Hepatocyte (in vitro differentiated cells): ENCODE measurements at regions not wholly inside any gene's neighbourhood (a gene's known extent, or its start where the extent isn't known, plus 50 kb on each side); places are given as distances from the start of the nearest gene placed in this dataset.

Source experiments
- CTCF ChIP-seq: fragments of 200-600 bp; sonication (generic); IDR thresholded peaks from 2 replicates; pipeline ENCODE4 v1.5.1; 2016; ENCODE audit warnings: antibody characterized with exemption, mild to moderate bottlenecking; ENCODE audit not compliant: poor library complexity
- EZH2 ChIP-seq: fragments of 200-600 bp; sonication (generic); IDR thresholded peaks from 2 replicates; pipeline ENCODE4 v1.6.1; 2016; ENCODE audit warnings: antibody characterized with exemption, mild to moderate bottlenecking, borderline replicate concordance

GRCh38 chr2:122875091-122875865 lies 1119.8 kb downstream of the TSN start:
- TF ChIP-seq CTCF = no peak
- TF ChIP-seq EZH2 = no peak
